Right lobe of liver (tissue), 6 donors: ENCODE measurements at regions not wholly inside any gene's neighbourhood (a gene's known extent, or its start where the extent isn't known, plus 50 kb on each side); places are given as distances from the start of the nearest gene placed in this dataset.

ENCODE experiments used
- ATAC-seq, 4 donors: fragments of 200-7000 bp; cut with Tn5 transposase; one replicate each; pipeline ENCODE4 v1.9.1; 2020; ENCODE audit warnings: mild to moderate bottlenecking in 4 of 4, moderate library complexity in 4 of 4
- DNase-seq, 3 donors: peaks; one replicate each; pipeline ENCODE4 v3.0.0-alpha.2; 2020
- H3K27ac ChIP-seq, 3 donors: fragments of 200-600 bp; one replicate each; pipeline ENCODE4 v1.8.0; 2022
- H3K27me3 ChIP-seq, 2 donors: fragments of 200-600 bp; one replicate each; pipeline ENCODE4 v1.8.0; 2022
- H3K36me3 ChIP-seq, 4 donors: fragments of 200-600 bp; sonication (generic) in 1 of 4; one replicate each; pipeline versions ENCODE4 v1.5.1 to v1.8.0; 2017 to 2022; ENCODE audit warnings: control low read depth in 1 of 4
- H3K4me1 ChIP-seq, 4 donors: fragments of 200-600 bp; sonication (generic) in 1 of 4; one replicate each; pipeline versions ENCODE4 v1.5.1 to v1.8.0; 2017 to 2022; ENCODE audit warnings: control low read depth in 1 of 4
- H3K4me3 ChIP-seq, 3 donors: fragments of 200-600 bp; one replicate each; pipeline ENCODE4 v1.8.0; 2022
- H3K9me3 ChIP-seq, 4 donors: fragments of 200-600 bp; sonication (generic) in 1 of 4; one replicate each; pipeline versions ENCODE4 v1.5.1 to v1.8.0; 2017 to 2022; ENCODE audit warnings: control low read depth in 1 of 4
- CTCF ChIP-seq, 4 donors: fragments of 200-600 bp in 3 of 4; fragments of 450-650 bp in 1 of 4; IDR thresholded peaks; one replicate each; pipeline versions ENCODE4 v1.5.1 to v1.8.0; 2016 to 2022; ENCODE audit warnings: antibody characterized with exemption in 4 of 4, mild to moderate bottlenecking in 2 of 4
- POLR2A ChIP-seq: fragments of 450-650 bp; IDR thresholded peaks from one replicate; pipeline ENCODE4 v1.6.1; 2017; ENCODE audit warnings: antibody characterized with exemption, mild to moderate bottlenecking
- WGBS: methylation state at CpG from one replicate; pipeline ENCODE4 v1.1.6; 2018; ENCODE audit warnings: low coverage, low lambda C conversion rate; ENCODE audit not compliant: insufficient coverage; ENCODE audit errors: missing lambda C conversion rate; 5-methylcytosine and 5-hydroxymethylcytosine counted together
- intact Hi-C, 2 donors: fragments of 100-400 bp; cut with DNase I; formaldehyde crosslinking; loops; one replicate each; pipeline versions ENCODE4 v1.11.2 to v1.14.1; 2022
- donor health status: DM: no; HTN: yes; CAD: no.
- donor health status: DM: no; HTN: no; CAD: no.
- donor health status: DM: no; HTN: no; CAD: no.
- donor health status: DM: no; HTN: yes; CAD: no.
- donor health status: DM: no; HTN: yes; CAD: no.

- Histone ChIP-seq H3K36me3 (no peaks in the 10 kb centered on the region), H3K27ac (no peak overlapping the region), H3K4me1 (no peaks in the 10 kb centered on the region), H3K4me3 (no peak overlapping the region), H3K9me3 (no peaks in the 10 kb centered on the region), H3K27me3 (no peaks in the 10 kb centered on the region)
- intact Hi-C loops: no loop called here
- TF ChIP-seq POLR2A (no peak), CTCF (IDR thresholded peaks at IDR 0.05) (no peak)
- ATAC-seq: no peak
- no peak for DNase-seq
- 57% methylated on average over 1 of the region's 1 CpG for WGBS
Measured at GRCh38 chr5:24765219-24765618, 120.4 kb upstream of the CDH10 start.

- no peak for DNase-seq
- H3K4me3 ChIP-seq: no peak overlapping the region
- no peaks in the 10 kb centered on the region for H3K9me3 ChIP-seq
- H3K36me3 ChIP-seq: no peaks in the 10 kb centered on the region
- ATAC-seq: no peak
- 40% methylated on average over 3 of the region's 3 CpGs for WGBS
- no peak overlapping the region for H3K27ac ChIP-seq
- no peaks in the 10 kb centered on the region for H3K27me3 ChIP-seq
- H3K4me1 ChIP-seq: no peaks in the 10 kb centered on the region
- TF ChIP-seq CTCF (IDR thresholded peaks at IDR 0.05) (no peak), POLR2A (no peak)
- intact Hi-C loops: no loop called here
Measured at GRCh38 chr5:24750355-24750754, 105.6 kb upstream of the CDH10 start.

- intact Hi-C loops: no loop called here
- Histone ChIP-seq H3K27ac (no peak overlapping the region), H3K36me3 (no peaks in the 10 kb centered on the region), H3K4me1 (no peaks in the 10 kb centered on the region), H3K4me3 (no peak overlapping the region), H3K27me3 (no peaks in the 10 kb centered on the region), H3K9me3 (no peaks in the 10 kb centered on the region)
- no peak for DNase-seq
- no peak for ATAC-seq
- TF ChIP-seq POLR2A: no peak
- TF ChIP-seq CTCF (IDR thresholded peaks at IDR 0.05): no peak
- WGBS: 36% methylated on average over 1 of the region's 3 CpGs
Measured at GRCh38 chr5:24749701-24750100, 104.9 kb upstream of the CDH10 start.

GRCh38 chr5:24747327-24747726 lies 102.5 kb upstream of the CDH10 start:
- TF ChIP-seq CTCF (IDR thresholded peaks at IDR 0.05) (no peak), POLR2A (no peak)
- WGBS: 43% methylated on average over 6 of the region's 6 CpGs
- Histone ChIP-seq H3K9me3 (no peaks in the 10 kb centered on the region), H3K4me1 (no peaks in the 10 kb centered on the region), H3K27ac (no peak overlapping the region), H3K36me3 (no peaks in the 10 kb centered on the region), H3K4me3 (no peak overlapping the region), H3K27me3 (no peaks in the 10 kb centered on the region)
- ATAC-seq: no peak
- intact Hi-C loops: no loop called here
- no peak for DNase-seq

GRCh38 chr5:24742334-24742733 lies 97.6 kb upstream of the CDH10 start:
- intact Hi-C loops: no loop called here
- DNase-seq (no peak), ATAC-seq (no peak)
- Histone ChIP-seq H3K36me3 (no peaks in the 10 kb centered on the region), H3K27me3 (no peaks in the 10 kb centered on the region), H3K9me3 (no peaks in the 10 kb centered on the region), H3K4me3 (no peak overlapping the region), H3K27ac (no peak overlapping the region), H3K4me1 (no peaks in the 10 kb centered on the region)
- 85% methylated on average over 3 of the region's 3 CpGs for WGBS
- no peak for TF ChIP-seq POLR2A
- no peak for TF ChIP-seq CTCF (IDR thresholded peaks at IDR 0.05)
